ENCODE measurements at regions not wholly inside any gene's neighbourhood (a gene's known extent, or its start where the extent isn't known, plus 50 kb on each side); places are given as distances from the start of the nearest gene placed in this dataset.
"Not testable (repeated sequence)": the region's sequence is repeated elsewhere in the genome, so short reads cannot be mapped to it uniquely, and the experiment has no call there.

DNA sequence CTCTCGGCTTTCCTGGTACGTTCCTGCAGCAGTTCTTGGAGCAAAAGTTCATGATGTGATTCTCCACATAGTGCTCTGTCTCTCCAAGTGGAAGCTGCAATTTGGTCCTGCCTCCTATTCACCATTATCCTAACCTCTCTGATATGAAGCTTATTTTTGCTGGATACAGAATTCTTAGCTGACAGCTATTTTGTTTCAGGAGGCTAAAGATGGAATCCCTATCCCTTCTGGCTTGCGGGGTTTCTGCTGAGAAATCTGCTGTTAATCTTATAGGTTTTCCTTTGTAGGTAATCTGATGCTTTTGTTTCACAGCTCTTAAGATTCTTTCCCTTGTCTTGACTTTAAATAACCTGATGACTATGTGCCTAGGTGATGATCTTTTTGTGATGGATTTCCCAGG lies 181.6 kb upstream of the VLDLR start:
- CTCF ChIA-PET (ENCODE audit: low intra/inter-chr PET ratio) = no interaction called here

DNA sequence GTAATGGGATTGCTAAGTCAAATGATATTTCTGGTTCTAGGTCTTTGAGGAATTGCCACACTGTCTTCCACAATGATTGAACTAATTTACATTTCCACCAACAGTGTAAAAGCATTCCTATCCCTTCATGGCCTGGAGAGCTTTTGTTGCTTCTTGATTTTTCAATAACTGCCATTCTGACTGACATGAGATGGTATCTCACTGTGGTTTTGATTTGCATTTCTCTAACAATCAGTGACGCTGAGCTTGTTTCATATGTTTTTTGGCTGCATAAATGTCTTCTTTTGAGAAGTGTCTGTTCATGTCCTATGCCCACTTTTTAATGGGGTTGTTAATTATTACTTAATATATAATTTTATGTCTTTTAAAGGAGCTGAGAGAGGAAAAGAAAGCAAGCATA lies 177.7 kb upstream of the VLDLR start:
- H3K9ac ChIP-seq (ENCODE audit: insufficient read depth in 1 of 2, low read depth in 2 of 2, low read length in 2 of 2); CTCF ChIA-PET (ENCODE audit: low intra/inter-chr PET ratio); FAIRE-seq; H3K4me3 ChIP-seq; H3K4me1 ChIP-seq (replicated peaks in 1 of 2; ENCODE audit: control insufficient read depth in 2 of 2, insufficient read depth in 2 of 2, low read length in 2 of 2); H3K36me3 ChIP-seq (ENCODE audit: control insufficient read depth, insufficient read depth, low read length); POLR2A ChIA-PET; H4K20me1 ChIP-seq (replicated peaks; ENCODE audit: control insufficient read depth, insufficient read depth, low read length); in situ Hi-C loops (cut with MboI); H3K4me2 ChIP-seq (ENCODE audit: insufficient read depth, low read length); H2AFZ ChIP-seq (ENCODE audit: low read depth, low read length); H3K79me2 ChIP-seq (ENCODE audit: control insufficient read depth, insufficient read depth, low read length); ATAC-seq; DNase-seq (ENCODE audit: extremely low read depth in 1 of 4, low spot score in 3 of 4); H3K9me3 ChIP-seq (replicated peaks; ENCODE audit: control insufficient read depth, insufficient read depth, low read depth, low read length); BruUV-seq (replicated peaks); intact Hi-C loops (cut with micrococcal nuclease); H3K27me3 ChIP-seq (ENCODE audit: control insufficient read depth in 2 of 2, insufficient read depth in 2 of 2, low read length in 2 of 2); H3K9me1 ChIP-seq (ENCODE audit: control insufficient read depth, insufficient read depth, low read length); H3K27ac ChIP-seq (ENCODE audit: extremely low read depth, low read depth, low read length): not testable (repeated sequence)
- 0% methylated on average over 1 of the region's 1 CpG for WGBS (ENCODE audit: insufficient coverage, low coverage, missing lambda C conversion rate)

More for the DNA sequence above, 181.6 kb upstream of the VLDLR start:
- WGBS (ENCODE audit: insufficient coverage, low coverage, missing lambda C conversion rate) = 2% methylated on average over 3 of the region's 3 CpGs
- TF ChIP-seq BMI1 (IDR thresholded peaks at IDR 0.05; ENCODE audit: low read length) (no peak), DACH1 (IDR thresholded peaks at IDR 0.05; ENCODE audit: partially characterized antibody) (no peak), HNRNPUL1 (IDR thresholded peaks at IDR 0.05; ENCODE audit: low read length) (no peak), NFRKB (IDR thresholded peaks at IDR 0.05; ENCODE audit: low read depth) (no peak), TAL1 (IDR thresholded peaks at IDR 0.05) (no peak), DPF2 (IDR thresholded peaks at IDR 0.05) (no peak), YBX1 (IDR thresholded peaks at IDR 0.05) (no peak)
- BruUV-seq (replicated peaks) = no TSS peak
- H3K9ac ChIP-seq (ENCODE audit: insufficient read depth in 1 of 2, low read depth in 2 of 2, low read length in 2 of 2) = no peak overlapping the region
- no peak overlapping the region for H3K27ac ChIP-seq (ENCODE audit: extremely low read depth, low read depth, low read length)
- H3K36me3 ChIP-seq (ENCODE audit: control insufficient read depth, insufficient read depth, low read length) = no peaks in the 10 kb centered on the region
- H3K4me1 ChIP-seq (replicated peaks in 1 of 2; ENCODE audit: control insufficient read depth in 2 of 2, insufficient read depth in 2 of 2, low read length in 2 of 2) = no peaks in the 10 kb centered on the region
- no peak overlapping the region for H3K4me2 ChIP-seq (ENCODE audit: insufficient read depth, low read length)
- no peaks in the 10 kb centered on the region for H3K9me1 ChIP-seq (ENCODE audit: control insufficient read depth, insufficient read depth, low read length)
- no peaks in the 10 kb centered on the region for H4K20me1 ChIP-seq (replicated peaks; ENCODE audit: control insufficient read depth, insufficient read depth, low read length)
- intact Hi-C loops (cut with micrococcal nuclease) = no loop called here
- no peaks in the 10 kb centered on the region for H3K27me3 ChIP-seq (ENCODE audit: control insufficient read depth in 2 of 2, insufficient read depth in 2 of 2, low read length in 2 of 2)
- POLR2A ChIA-PET = no interaction called here
- no peak overlapping the region for H3K4me3 ChIP-seq
- ATAC-seq (no peak), FAIRE-seq (no peak), DNase-seq (ENCODE audit: extremely low read depth in 1 of 4, low spot score in 3 of 4) (no peak)
- no peak overlapping the region for H2AFZ ChIP-seq (ENCODE audit: low read depth, low read length)
- no peaks in the 10 kb centered on the region for H3K79me2 ChIP-seq (ENCODE audit: control insufficient read depth, insufficient read depth, low read length)
- in situ Hi-C loops (cut with MboI) = no loop called here
- H3K9me3 ChIP-seq (replicated peaks; ENCODE audit: control insufficient read depth, insufficient read depth, low read depth, low read length) = no peaks in the 10 kb centered on the region
